RWPE1 (cell line): ENCODE measurements at regions not wholly inside any gene's neighbourhood (a gene's known extent, or its start where the extent isn't known, plus 50 kb on each side); places are given as distances from the start of the nearest gene placed in this dataset.
A peak's percentile ranks its signal among the peaks of the same experiment; 100 is the strongest.

Source experiments
- CTCF ChIA-PET: fragments of 350-600 bp; sonication (Branson Sonifier 250); formaldehyde crosslinking; extraction: SDS; loops from one replicate; lab custom pipeline; 2021; lab: Yijun Ruan, JAX
- POLR2A ChIA-PET: fragments of 400-600 bp; formaldehyde crosslinking; extraction: SDS; loops from one replicate; lab custom pipeline; 2020; ENCODE audit warnings: antibody characterized with exemption; ENCODE audit not compliant: low non-redundant PET; lab: Yijun Ruan, JAX
- DNase-seq: peaks from one replicate; pipeline ENCODE4 v3.0.0; 2012; ENCODE audit warnings: low spot score
- H3K27ac ChIP-seq: fragments of 450-650 bp; 2 replicates; pipeline ENCODE4 v1.5.1; 2017
- CTCF ChIP-seq: fragments of 450-650 bp; conservative IDR thresholded peaks from 2 replicates; pipeline ENCODE4 v1.5.1; 2017; ENCODE audit warnings: low read depth, mild to moderate bottlenecking

- ChIA-PET CTCF (interaction anchor here (0.6 kb wide), 1 partner anchor 776 kb away, joined by 3 read pairs; no protein-coding TSS in a partner anchor), POLR2A (no interaction called here)
- H3K27ac ChIP-seq: no peak overlapping the region
- no peak for TF ChIP-seq CTCF
- DNase-seq: no peak
Measured at GRCh38 chr1:105914403-105914802, 1142.1 kb upstream of the PRMT6 start.

- no peak for DNase-seq
- ChIA-PET CTCF (no interaction called here), POLR2A (no interaction called here)
Measured at GRCh38 chr1:105934806-105935205, 1121.7 kb upstream of the PRMT6 start.

GRCh38 chr1:105964879-105965278, 1091.6 kb upstream of the PRMT6 start:
- no peak for TF ChIP-seq CTCF
- H3K27ac ChIP-seq: no peak overlapping the region
- DNase-seq: no peak
- ChIA-PET POLR2A (no interaction called here), CTCF (no interaction called here)

More at GRCh38 chr1:105934806-105935205, 1121.7 kb upstream of the PRMT6 start:
- no peak for TF ChIP-seq CTCF
- H3K27ac ChIP-seq: no peak overlapping the region

GRCh38 chr1:105997516-105997915, 1059.0 kb upstream of the PRMT6 start:
- H3K27ac ChIP-seq: no peak overlapping the region
- ChIA-PET POLR2A (no interaction called here), CTCF (no interaction called here)
- no peak for DNase-seq
- no peak for TF ChIP-seq CTCF

GRCh38 chr1:106022312-106022902, 1034.1 kb upstream of the PRMT6 start:
- ChIA-PET CTCF (no interaction called here), POLR2A (no interaction called here)
- H3K27ac ChIP-seq: no peak overlapping the region
- peak; percentile 12 for DNase-seq
- TF ChIP-seq CTCF: peak; percentile 44

GRCh38 chr1:106027871-106028270, 1028.6 kb upstream of the PRMT6 start:
- POLR2A ChIA-PET: no interaction called here

More at GRCh38 chr1:106027871-106028270, 1028.6 kb upstream of the PRMT6 start:
- CTCF ChIA-PET: no interaction called here
- H3K27ac ChIP-seq: no peak overlapping the region
- TF ChIP-seq CTCF: no peak
- DNase-seq: no peak
